GM13976 (cell line): ENCODE measurements at regions not wholly inside any gene's neighbourhood (a gene's known extent, or its start where the extent isn't known, plus 50 kb on each side); places are given as distances from the start of the nearest gene placed in this dataset.
"Not testable (repeated sequence)": the region's sequence is repeated elsewhere in the genome, so short reads cannot be mapped to it uniquely, and the experiment has no call there.

Experiments used
- DNase-seq: peaks from one replicate; pipeline ENCODE4 v3.0.0; 2012; ENCODE audit warnings: low spot score
- CTCF ChIP-seq: IDR thresholded peaks from 2 replicates; pipeline ENCODE4 v1.5.1; 2012; ENCODE audit warnings: borderline replicate concordance, mild to moderate bottlenecking; ENCODE audit not compliant: insufficient read depth; ENCODE audit errors: extremely low read depth, missing control alignments, control extremely low read depth
- in situ Hi-C: fragments of 300-500 bp; cut with MboI; formaldehyde crosslinking; loops from one replicate; pipeline ENCODE4 v1.12.0; 2022; ENCODE audit warnings: low sequenced_read_pairs, mixed read lengths, inconsistent platforms; ENCODE audit not compliant: unreplicated experiment

DNA sequence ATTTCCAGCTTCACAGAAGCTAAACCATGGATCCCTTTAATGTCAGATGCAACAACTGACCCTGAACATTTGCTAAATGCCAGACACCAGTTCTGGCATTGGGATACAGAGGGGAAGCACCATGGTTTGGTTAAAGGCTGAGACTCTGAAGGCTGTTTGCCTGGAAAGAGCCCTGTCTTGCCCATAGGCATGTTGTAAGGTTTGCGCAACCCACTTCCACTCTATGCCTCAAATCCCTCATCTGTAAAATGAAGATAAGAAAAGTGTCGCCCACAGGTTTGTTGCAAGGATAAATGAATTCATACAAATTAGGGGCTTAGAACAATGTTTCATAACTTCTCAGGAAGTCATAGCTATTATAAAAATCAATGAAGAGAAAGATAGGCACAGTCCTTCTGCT, 380.9 kb upstream of the GYPC start:
- no peak for DNase-seq
- no peak for TF ChIP-seq CTCF
- in situ Hi-C loops: no loop called here

DNA sequence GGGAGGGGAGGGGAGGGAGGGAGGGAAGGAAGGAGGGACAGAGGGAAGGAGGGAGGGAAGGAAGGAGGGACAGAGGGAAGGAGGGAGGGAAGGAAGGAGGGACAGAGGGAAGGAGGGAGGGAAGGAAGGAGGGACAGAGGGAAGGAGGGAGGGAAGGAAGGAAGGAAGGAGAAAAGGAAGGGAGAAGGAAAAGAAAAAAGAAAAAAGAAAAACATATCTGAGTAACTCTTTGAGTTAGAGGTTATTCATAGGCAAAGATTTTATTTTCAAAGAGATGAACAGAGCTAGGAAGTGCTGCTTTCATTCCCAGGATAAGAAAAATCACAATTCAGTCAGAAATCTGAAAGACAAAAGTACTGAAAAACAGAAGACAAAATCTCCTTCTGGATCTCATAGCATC, 379.7 kb upstream of the GYPC start:
- in situ Hi-C loops, DNase-seq: not testable (repeated sequence)

DNA sequence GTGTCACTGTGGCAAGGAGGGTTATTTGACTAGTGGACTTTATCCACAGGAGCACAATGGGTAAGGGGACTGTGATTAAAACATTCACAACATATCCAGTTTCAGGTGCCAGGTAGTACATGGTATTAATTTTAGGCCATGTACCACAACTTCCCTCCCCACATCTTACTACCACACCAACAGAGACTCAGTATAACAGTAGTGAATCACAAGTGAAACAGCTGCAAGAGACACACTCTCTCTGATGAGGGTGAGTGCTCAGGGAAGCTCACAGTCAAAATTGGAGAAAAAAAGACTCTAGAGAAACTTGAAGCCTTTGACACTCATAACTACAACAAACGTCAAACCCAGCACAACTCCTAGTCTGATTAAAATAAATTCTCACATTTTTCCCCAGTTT, 367.6 kb upstream of the GYPC start:
- TF ChIP-seq CTCF: no peak
- DNase-seq: no peak
- in situ Hi-C loops: no loop called here

- DNase-seq, in situ Hi-C loops: not testable (repeated sequence)
These were observed 362.0 kb upstream of the GYPC start for GRCh38 chr2:126293962-126294361.

DNA sequence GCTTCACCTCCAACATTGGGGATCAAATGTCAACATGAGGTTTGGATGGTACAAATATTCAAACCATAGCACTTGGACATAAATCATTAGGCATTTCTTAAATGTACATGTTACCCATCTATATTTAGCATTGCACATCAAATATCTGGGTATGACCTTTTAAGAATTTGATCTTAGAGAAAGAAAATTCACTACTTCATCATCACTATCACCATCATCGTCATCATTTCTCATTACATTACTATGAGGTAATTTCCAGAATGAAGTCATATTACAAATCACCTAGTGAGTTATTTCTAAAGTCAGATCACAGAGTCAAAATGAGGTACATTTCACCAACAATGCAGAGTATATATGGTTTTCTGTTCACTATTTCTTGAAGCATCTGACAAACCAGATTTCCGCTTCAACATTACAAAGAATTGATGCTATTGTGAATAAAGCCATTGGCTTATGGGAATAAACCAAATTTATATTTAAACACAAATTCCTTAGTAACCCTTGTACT, 356.4 kb upstream of the GYPC start:
- TF ChIP-seq CTCF: no peak
- in situ Hi-C loops: no loop called here
- DNase-seq: no peak

DNA sequence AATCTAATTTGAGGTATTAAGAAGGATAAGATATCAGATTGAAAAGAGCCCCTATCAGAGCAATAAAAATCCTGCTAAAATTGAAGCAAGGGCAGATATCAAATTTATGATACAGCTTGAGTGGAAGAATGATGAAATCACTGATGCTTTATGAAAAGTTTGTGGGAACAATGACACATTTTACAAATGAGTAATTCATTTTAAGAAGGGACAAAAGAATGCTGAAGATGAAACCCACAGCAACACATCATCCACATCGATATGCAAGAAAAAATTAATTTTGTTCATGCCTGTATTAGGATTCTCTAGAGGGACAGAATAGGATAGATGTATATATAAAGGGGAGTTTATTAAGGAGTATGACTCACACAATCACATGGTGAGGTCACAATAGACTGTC, 355.6 kb upstream of the GYPC start:
- no peak for DNase-seq
- no peak for TF ChIP-seq CTCF
- in situ Hi-C loops: no loop called here

- no peak for DNase-seq
- no peak for TF ChIP-seq CTCF
- in situ Hi-C loops: no loop called here
These were observed 353.9 kb upstream of the GYPC start for GRCh38 chr2:126302043-126302442.

DNA sequence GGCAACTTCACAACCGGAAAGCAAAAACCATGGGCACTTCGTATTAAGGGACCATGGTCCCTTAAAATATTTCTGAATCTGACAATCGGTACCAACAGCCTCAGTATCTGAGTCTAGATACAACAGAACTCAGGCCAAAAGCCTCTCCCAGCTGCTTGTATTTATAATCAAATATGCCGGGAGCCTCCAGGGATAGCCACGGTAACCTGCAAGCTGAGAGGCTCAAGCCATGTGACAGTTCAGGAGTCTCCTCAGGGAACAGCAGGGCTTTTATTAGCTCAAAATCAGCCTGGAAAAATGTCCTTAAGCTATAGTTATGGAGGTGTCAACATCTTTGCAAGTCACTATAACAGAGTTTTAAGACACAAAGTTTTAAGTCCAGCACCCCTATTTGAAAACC, 352.8 kb upstream of the GYPC start:
- DNase-seq: no peak
- in situ Hi-C loops: no loop called here
- TF ChIP-seq CTCF: no peak
